Endothelial cell of hepatic sinusoid (primary cell): ENCODE measurements at regions not wholly inside any gene's neighbourhood (a gene's known extent, or its start where the extent isn't known, plus 50 kb on each side); places are given as distances from the start of the nearest gene placed in this dataset.

Experiments
- in situ Hi-C: cut with HindIII; loops from 2 replicates; pipeline ENCODE4 v1.10.0; 2017; ENCODE audit warnings: low sequenced_read_pairs

- in situ Hi-C loops: no loop called here
Observed at GRCh38 chr20:56797023-56797422, 167.9 kb downstream of the TFAP2C start.

- in situ Hi-C loops: no loop called here
Observed at GRCh38 chr20:56798634-56799033, 169.5 kb downstream of the TFAP2C start.

GRCh38 chr20:56799187-56799586, 170.1 kb downstream of the TFAP2C start:
- in situ Hi-C loops: no loop called here

- in situ Hi-C loops: loop anchor here (5.0 kb wide), 1 partner anchor 37 kb away; no protein-coding TSS in a partner anchor
Observed at GRCh38 chr20:56800088-56800487, 171.0 kb downstream of the TFAP2C start.

GRCh38 chr20:56801971-56802755, 173.1 kb downstream of the TFAP2C start:
- in situ Hi-C loops: loop anchor here (5.0 kb wide), 1 partner anchor 35 kb away; no protein-coding TSS in a partner anchor

GRCh38 chr20:56802805-56803204, 173.7 kb downstream of the TFAP2C start:
- in situ Hi-C loops: loop anchor here (5.0 kb wide), 1 partner anchor 34 kb away; no protein-coding TSS in a partner anchor

- in situ Hi-C loops: no loop called here
Observed at GRCh38 chr20:56805313-56805712, 176.2 kb downstream of the TFAP2C start.

GRCh38 chr20:56805966-56806365, 176.9 kb downstream of the TFAP2C start:
- in situ Hi-C loops: no loop called here

GRCh38 chr20:56806952-56807517, 177.9 kb downstream of the TFAP2C start:
- in situ Hi-C loops: no loop called here

- in situ Hi-C loops: no loop called here
Observed at GRCh38 chr20:56808117-56808725, 179.1 kb downstream of the TFAP2C start.

- in situ Hi-C loops: no loop called here
Observed at GRCh38 chr20:56808732-56809131, 179.6 kb downstream of the TFAP2C start.

- in situ Hi-C loops: no loop called here
Observed at GRCh38 chr20:56809668-56810067, 180.6 kb downstream of the TFAP2C start.

- in situ Hi-C loops: no loop called here
Observed at GRCh38 chr20:56810141-56810540, 181.0 kb downstream of the TFAP2C start.

GRCh38 chr20:56815796-56816195, 186.7 kb downstream of the TFAP2C start:
- in situ Hi-C loops: no loop called here

GRCh38 chr20:56816349-56816748, 187.2 kb downstream of the TFAP2C start:
- in situ Hi-C loops: no loop called here

GRCh38 chr20:56817780-56818675, 188.9 kb downstream of the TFAP2C start:
- in situ Hi-C loops: no loop called here

GRCh38 chr20:56820984-56821383, 191.9 kb downstream of the TFAP2C start:
- in situ Hi-C loops: no loop called here

GRCh38 chr20:56826306-56826704, 197.2 kb downstream of the TFAP2C start:
- in situ Hi-C loops: no loop called here

GRCh38 chr20:56826705-56827665, 197.9 kb downstream of the TFAP2C start:
- in situ Hi-C loops: no loop called here

- in situ Hi-C loops: no loop called here
Observed at GRCh38 chr20:56827763-56828162, 198.7 kb downstream of the TFAP2C start.
